ENCODE measurements at regions not wholly inside any gene's neighbourhood (a gene's known extent, or its start where the extent isn't known, plus 50 kb on each side); places are given as distances from the start of the nearest gene placed in this dataset.

- Histone ChIP-seq H3K4me1 (ENCODE audit: control insufficient read depth in 1 of 2, insufficient read depth in 2 of 2, low read depth in 1 of 2, low read length in 1 of 2) (peaks cover 0 to 7% of the 10 kb centered on the region in 2 experiments; a peak in 1 of 4 replicates), H3F3A (replicated peaks; ENCODE audit: insufficient read depth) (no peaks in the 10 kb centered on the region), H3K79me2 (ENCODE audit: insufficient read depth) (no peaks in the 10 kb centered on the region), H3K4me2 (no peak overlapping the region), H4K20me1 (ENCODE audit: insufficient read depth) (no peaks in the 10 kb centered on the region), H3K4me3 (ENCODE audit: low read depth in 2 of 2, low read length in 1 of 2) (no peak overlapping the region), H3K27ac (ENCODE audit: low read depth in 2 of 2, low read length in 1 of 2) (no peak overlapping the region), H3K9ac (no peak overlapping the region), H3K27me3 (ENCODE audit: insufficient read depth) (no peaks in the 10 kb centered on the region), H3K36me3 (replicated peaks in 1 of 2; ENCODE audit: control insufficient read depth in 1 of 2, insufficient read depth in 2 of 2, low read length in 1 of 2) (no peaks in the 10 kb centered on the region), H3K9me2 (no peaks in the 10 kb centered on the region), H3K9me3 (no peaks in the 10 kb centered on the region), H2AFZ (ENCODE audit: low read depth) (no peak overlapping the region)
- 47% methylated on average over 17 of the region's 17 CpGs for WGBS (ENCODE audit: low lambda C conversion rate)
- POLR2A ChIA-PET: no interaction called here
- TF ChIP-seq RXRA (IDR thresholded peaks at IDR 0.05; ENCODE audit: borderline replicate concordance, low read depth) (no peak), ZBTB33 (IDR thresholded peaks at IDR 0.05; ENCODE audit: borderline replicate concordance, low read depth) (no peak), POLR2AphosphoS5 (IDR thresholded peaks at IDR 0.05; ENCODE audit: low read depth, low read length) (no peak), GATA2 (CRISPR knock-in tag; IDR thresholded peaks at IDR 0.05) (no peak), MAX (IDR thresholded peaks at IDR 0.05; ENCODE audit: low read depth) (no peak), YY1 (IDR thresholded peaks at IDR 0.05; ENCODE audit: low read depth) (no peak), EP300 (IDR thresholded peaks at IDR 0.05; ENCODE audit: borderline replicate concordance in 1 of 2, low read depth in 1 of 2, low read length in 1 of 2) (no peak), IRF3 (IDR thresholded peaks at IDR 0.05; ENCODE audit: low read depth, low read length) (no peak), PBX3 (IDR thresholded peaks at IDR 0.05) (no peak), TEAD4 (IDR thresholded peaks at IDR 0.05; ENCODE audit: borderline replicate concordance, insufficient read depth) (no peak), FOXJ3 (CRISPR knock-in tag; IDR thresholded peaks at IDR 0.05) (no peak), FOSL2 (IDR thresholded peaks at IDR 0.05; ENCODE audit: borderline replicate concordance, low read depth) (no peak)
- DNase-seq: no peak
- CTCF ChIA-PET: interaction anchor here (1.0 to 1.5 kb wide), 3 partner anchors 13 to 48 kb away, joined by 3 to 4 read pairs (median 3); no protein-coding TSS in a partner anchor
Measured at GRCh38 chr19:31534786-31535657, 185.8 kb upstream of the TSHZ3 start.

All from SK-N-SH (cell line).